ENCODE measurements at regions not wholly inside any gene's neighbourhood (a gene's known extent, or its start where the extent isn't known, plus 50 kb on each side); places are given as distances from the start of the nearest gene placed in this dataset.
A peak's percentile ranks its signal among the peaks of the same experiment; 100 is the strongest.
"Not testable (repeated sequence)": the region's sequence is repeated elsewhere in the genome, so short reads cannot be mapped to it uniquely, and the experiment has no call there.

- DNase-seq: no peak
Measured at GRCh38 chr1:67530071-67530470, 99.9 kb upstream of the SERBP1 start.

- peak; percentile 24 for DNase-seq
Measured at GRCh38 chr1:67532452-67533216, 102.4 kb upstream of the SERBP1 start.

GRCh38 chr1:67534627-67535065, 104.4 kb upstream of the SERBP1 start:
- DNase-seq: no peak

- peak; percentile 5 for DNase-seq
Measured at GRCh38 chr1:67535474-67535873, 105.3 kb upstream of the SERBP1 start.

GRCh38 chr1:67536957-67537666, 106.9 kb upstream of the SERBP1 start:
- no peak for DNase-seq

- DNase-seq: no peak
Measured at GRCh38 chr1:67537667-67538018, 107.4 kb upstream of the SERBP1 start.

- DNase-seq: no peak
Measured at GRCh38 chr1:67540025-67540732, 110.0 kb upstream of the SERBP1 start.

GRCh38 chr1:67540733-67541125, 110.5 kb upstream of the SERBP1 start:
- DNase-seq: no peak

GRCh38 chr1:67542747-67543146, 112.5 kb upstream of the SERBP1 start:
- DNase-seq: no peak

GRCh38 chr1:67544921-67545320, 114.7 kb upstream of the SERBP1 start:
- no peak for DNase-seq

GRCh38 chr1:67545364-67545763, 115.2 kb upstream of the SERBP1 start:
- no peak for DNase-seq

GRCh38 chr1:67551375-67551774, 121.2 kb upstream of the SERBP1 start:
- DNase-seq: no peak

GRCh38 chr1:67552336-67552759, 122.1 kb upstream of the SERBP1 start:
- DNase-seq: no peak

- DNase-seq: not testable (repeated sequence)
Measured at GRCh38 chr1:67554204-67554603, 124.0 kb upstream of the SERBP1 start.

GRCh38 chr1:67555461-67556296, 125.5 kb upstream of the SERBP1 start:
- DNase-seq: no peak

GRCh38 chr1:67556297-67556900, 126.2 kb upstream of the SERBP1 start:
- no peak for DNase-seq

- DNase-seq: no peak
Measured at GRCh38 chr1:67557696-67558448, 127.1 kb upstream of the GADD45A start.

- DNase-seq: no peak
Measured at GRCh38 chr1:67558449-67559193, 126.4 kb upstream of the GADD45A start.

GRCh38 chr1:67559222-67559700, 125.7 kb upstream of the GADD45A start:
- no peak for DNase-seq

- no peak for DNase-seq
Measured at GRCh38 chr1:67560580-67561255, 124.3 kb upstream of the GADD45A start.

Data from CD4-positive, alpha-beta T cell treated with Interleukin-4 for 4 hours (primary cell).